Fibroblast of lung (primary cell): ENCODE measurements at regions not wholly inside any gene's neighbourhood (a gene's known extent, or its start where the extent isn't known, plus 50 kb on each side); places are given as distances from the start of the nearest gene placed in this dataset.

Experiments
- DNase-seq, 2 donors: peaks; one replicate each; pipeline versions ENCODE4 v3.0.0 to v3.0.0-alpha.2; 2010; ENCODE audit warnings: low read depth in 2 of 2
- H2AFZ ChIP-seq: 2 replicates; pipeline ENCODE4 v1.5.1; 2012; ENCODE audit warnings: low read length, control low read depth, inconsistent platforms
- H3K27ac ChIP-seq: 2 replicates; pipeline ENCODE4 v1.5.1; 2011; ENCODE audit warnings: low read length, control low read depth; ENCODE audit not compliant: insufficient read depth
- H3K27me3 ChIP-seq: 2 replicates; pipeline ENCODE4 v1.5.1; 2011; ENCODE audit warnings: mild to moderate bottlenecking, low read length; ENCODE audit not compliant: control insufficient read depth, insufficient read depth
- H3K36me3 ChIP-seq: 2 replicates; pipeline ENCODE4 v1.5.1; 2011; ENCODE audit warnings: low read length; ENCODE audit not compliant: control insufficient read depth, insufficient read depth
- H3K4me1 ChIP-seq: 2 replicates; pipeline ENCODE4 v1.5.1; 2011; ENCODE audit warnings: low read length; ENCODE audit not compliant: control insufficient read depth, insufficient read depth; ENCODE audit errors: extremely low read depth
- H3K4me2 ChIP-seq: 2 replicates; pipeline ENCODE4 v1.5.1; 2011; ENCODE audit warnings: low read length, control low read depth; ENCODE audit not compliant: insufficient read depth; ENCODE audit errors: extremely low read depth
- H3K4me3 ChIP-seq, 4 experiments: fragments of 200-600 bp in 1 of 4; sonication (generic) in 1 of 4; replicated peaks in 1 of 4; 2 replicates each; pipeline ENCODE4 v1.5.1; 2011 to 2016; ENCODE audit warnings: low read length in 4 of 4, low read depth in 3 of 4, mild to moderate bottlenecking in 3 of 4, control low read depth in 2 of 4, inconsistent platforms in 1 of 4, mixed read lengths in 1 of 4; ENCODE audit not compliant: insufficient read depth in 1 of 4; ENCODE audit errors: control extremely low read depth in 1 of 4
- H3K79me2 ChIP-seq: 2 replicates; pipeline ENCODE4 v1.5.1; 2012; ENCODE audit warnings: mild to moderate bottlenecking, low read length, inconsistent platforms; ENCODE audit not compliant: control insufficient read depth, insufficient read depth
- H3K9ac ChIP-seq: 2 replicates; pipeline ENCODE4 v1.5.1; 2011; ENCODE audit warnings: mild to moderate bottlenecking, low read length, control low read depth; ENCODE audit not compliant: insufficient read depth
- H3K9me3 ChIP-seq: 2 replicates; pipeline ENCODE4 v1.5.1; 2012; ENCODE audit warnings: low read depth, low read length; ENCODE audit not compliant: control insufficient read depth, insufficient read depth
- H4K20me1 ChIP-seq: 2 replicates; pipeline ENCODE4 v1.5.1; 2011; ENCODE audit warnings: low read length; ENCODE audit not compliant: control insufficient read depth, insufficient read depth; ENCODE audit errors: extremely low read depth
- CTCF ChIP-seq, 2 donors: IDR thresholded peaks in 1 of 2; conservative IDR thresholded peaks in 1 of 2; 1 replicate in 1 of 2; 2 replicates in 1 of 2; pipeline ENCODE4 v1.5.1; 2011 to 2012; ENCODE audit warnings: low read length in 2 of 2, control low read depth in 1 of 2, inconsistent platforms in 1 of 2, low read depth in 1 of 2, mild to moderate bottlenecking in 1 of 2
- EZH2 ChIP-seq: IDR thresholded peaks from 2 replicates; pipeline ENCODE4 v1.5.1; 2012; ENCODE audit warnings: low read length, control low read depth, mild to moderate bottlenecking; ENCODE audit errors: missing control alignments

- Histone ChIP-seq H3K4me3 (no peak overlapping the region), H3K36me3 (no peaks in the 10 kb centered on the region), H3K27me3 (no peaks in the 10 kb centered on the region), H3K9me3 (no peaks in the 10 kb centered on the region), H3K9ac (no peak overlapping the region), H3K4me2 (no peak overlapping the region), H3K79me2 (no peaks in the 10 kb centered on the region), H4K20me1 (no peaks in the 10 kb centered on the region), H2AFZ (no peak overlapping the region), H3K27ac (no peak overlapping the region), H3K4me1 (no peaks in the 10 kb centered on the region)
- TF ChIP-seq EZH2 (no peak), CTCF (conservative IDR thresholded peaks at IDR 0.05 in 1 of 2, IDR thresholded peaks at IDR 0.05 in 1 of 2; ENCODE audit: low read depth in 1 of 2, low read length in 2 of 2) (no peak)
- DNase-seq: no peak
These were observed 547.3 kb upstream of the C9orf72 start for GRCh38 chr9:28120626-28121025.

- Histone ChIP-seq H3K9ac (no peak overlapping the region), H3K36me3 (no peaks in the 10 kb centered on the region), H4K20me1 (no peaks in the 10 kb centered on the region), H3K9me3 (no peaks in the 10 kb centered on the region), H3K4me2 (no peak overlapping the region), H3K27me3 (no peaks in the 10 kb centered on the region), H2AFZ (no peak overlapping the region), H3K27ac (no peak overlapping the region), H3K4me3 (no peak overlapping the region), H3K79me2 (no peaks in the 10 kb centered on the region), H3K4me1 (no peaks in the 10 kb centered on the region)
- TF ChIP-seq EZH2 (no peak), CTCF (conservative IDR thresholded peaks at IDR 0.05 in 1 of 2, IDR thresholded peaks at IDR 0.05 in 1 of 2; ENCODE audit: low read depth in 1 of 2, low read length in 2 of 2) (no peak)
- DNase-seq: no peak
These were observed 548.1 kb upstream of the C9orf72 start for GRCh38 chr9:28121366-28121765.

- Histone ChIP-seq H3K4me3 (no peak overlapping the region), H4K20me1 (no peaks in the 10 kb centered on the region), H3K4me1 (no peaks in the 10 kb centered on the region), H3K79me2 (no peaks in the 10 kb centered on the region), H3K36me3 (no peaks in the 10 kb centered on the region), H3K27me3 (no peaks in the 10 kb centered on the region), H3K4me2 (no peak overlapping the region), H2AFZ (no peak overlapping the region), H3K9ac (no peak overlapping the region), H3K9me3 (no peaks in the 10 kb centered on the region), H3K27ac (no peak overlapping the region)
- TF ChIP-seq CTCF (conservative IDR thresholded peaks at IDR 0.05 in 1 of 2, IDR thresholded peaks at IDR 0.05 in 1 of 2; ENCODE audit: low read depth in 1 of 2, low read length in 2 of 2): no peak
- DNase-seq: no peak
These were observed 551.6 kb upstream of the C9orf72 start for GRCh38 chr9:28124917-28125316.
